Prostate gland (tissue), 2 donors: ENCODE measurements at regions not wholly inside any gene's neighbourhood (a gene's known extent, or its start where the extent isn't known, plus 50 kb on each side); places are given as distances from the start of the nearest gene placed in this dataset.

ENCODE experiments used
- POLR2A ChIP-seq: fragments of 450-650 bp; IDR thresholded peaks from one replicate; pipeline ENCODE4 v1.6.1; 2016; ENCODE audit warnings: antibody characterized with exemption, mild to moderate bottlenecking
- TF ChIP-seq, protein P1 (sequence below), 4 experiments: fragments of 200-600 bp in 2 of 4; fragments of 450-650 bp in 2 of 4; sonication (generic) in 2 of 4; IDR thresholded peaks; 1 replicate in 3 of 4; 2 replicates in 1 of 4; pipeline ENCODE4 v1.5.1; 2016 to 2019; ENCODE audit warnings: antibody characterized with exemption in 4 of 4, mild to moderate bottlenecking in 2 of 4, moderate library complexity in 2 of 4

DNA sequence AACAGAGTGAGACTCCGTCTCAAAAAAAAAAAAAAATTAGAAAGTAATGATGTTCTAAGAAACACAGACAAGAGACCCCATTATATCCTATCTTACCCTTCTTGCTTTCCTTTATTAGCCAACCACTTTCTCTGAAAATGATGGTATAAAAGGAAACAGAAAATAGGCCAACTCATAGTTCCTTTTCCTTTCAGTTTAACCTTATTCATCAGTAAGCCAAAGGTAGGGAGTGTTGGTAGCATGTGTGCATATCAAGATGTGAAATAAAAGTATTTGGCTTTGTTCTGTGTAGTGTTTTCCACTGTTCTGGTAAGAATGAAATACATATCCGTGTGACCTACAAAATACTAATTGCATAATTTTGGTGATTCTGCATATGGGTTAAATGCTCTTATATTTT is 266.6 kb downstream of the ZNF674 start:
- TF ChIP-seq, protein P1, sequence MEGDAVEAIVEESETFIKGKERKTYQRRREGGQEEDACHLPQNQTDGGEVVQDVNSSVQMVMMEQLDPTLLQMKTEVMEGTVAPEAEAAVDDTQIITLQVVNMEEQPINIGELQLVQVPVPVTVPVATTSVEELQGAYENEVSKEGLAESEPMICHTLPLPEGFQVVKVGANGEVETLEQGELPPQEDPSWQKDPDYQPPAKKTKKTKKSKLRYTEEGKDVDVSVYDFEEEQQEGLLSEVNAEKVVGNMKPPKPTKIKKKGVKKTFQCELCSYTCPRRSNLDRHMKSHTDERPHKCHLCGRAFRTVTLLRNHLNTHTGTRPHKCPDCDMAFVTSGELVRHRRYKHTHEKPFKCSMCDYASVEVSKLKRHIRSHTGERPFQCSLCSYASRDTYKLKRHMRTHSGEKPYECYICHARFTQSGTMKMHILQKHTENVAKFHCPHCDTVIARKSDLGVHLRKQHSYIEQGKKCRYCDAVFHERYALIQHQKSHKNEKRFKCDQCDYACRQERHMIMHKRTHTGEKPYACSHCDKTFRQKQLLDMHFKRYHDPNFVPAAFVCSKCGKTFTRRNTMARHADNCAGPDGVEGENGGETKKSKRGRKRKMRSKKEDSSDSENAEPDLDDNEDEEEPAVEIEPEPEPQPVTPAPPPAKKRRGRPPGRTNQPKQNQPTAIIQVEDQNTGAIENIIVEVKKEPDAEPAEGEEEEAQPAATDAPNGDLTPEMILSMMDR (IDR thresholded peaks at IDR 0.05), result no peak
- no peak for TF ChIP-seq POLR2A
